H9 (cell line): ENCODE measurements at regions not wholly inside any gene's neighbourhood (a gene's known extent, or its start where the extent isn't known, plus 50 kb on each side); places are given as distances from the start of the nearest gene placed in this dataset.
A peak's percentile ranks its signal among the peaks of the same experiment; 100 is the strongest.

ENCODE experiments used
- DNase-seq: peaks from one replicate; pipeline ENCODE4 v3.0.0-alpha.2; 2017
- H2AFZ ChIP-seq: one replicate; pipeline ENCODE4 v1.6.1; 2013; ENCODE audit warnings: mild to moderate bottlenecking, low read length, control low read depth, moderate library complexity
- H2AK5ac ChIP-seq: 2 replicates; pipeline ENCODE4 v1.6.1; 2013; ENCODE audit warnings: low read length, control low read depth, mixed read lengths; ENCODE audit not compliant: insufficient read length
- H2BK120ac ChIP-seq: one replicate; pipeline ENCODE4 v1.6.1; 2013; ENCODE audit warnings: low read depth, mild to moderate bottlenecking, low read length, control low read depth, inconsistent platforms; ENCODE audit not compliant: poor library complexity, severe bottlenecking
- H2BK12ac ChIP-seq: 2 replicates; pipeline ENCODE4 v1.6.1; 2013; ENCODE audit warnings: low read length, control low read depth, mixed read lengths, low read depth; ENCODE audit not compliant: insufficient read length
- H2BK15ac ChIP-seq: 2 replicates; pipeline ENCODE4 v1.6.1; 2013; ENCODE audit warnings: low read depth, low read length, control low read depth
- H2BK20ac ChIP-seq: one replicate; pipeline ENCODE4 v1.6.1; 2013; ENCODE audit warnings: low read depth, mild to moderate bottlenecking, low read length, control low read depth, inconsistent platforms; ENCODE audit not compliant: poor library complexity, severe bottlenecking
- H2BK5ac ChIP-seq: 2 replicates; pipeline ENCODE4 v1.6.1; 2013; ENCODE audit warnings: low read length, control low read depth, mixed read lengths; ENCODE audit not compliant: insufficient read length
- H3K14ac ChIP-seq: 2 replicates; pipeline ENCODE4 v1.6.1; 2013; ENCODE audit warnings: low read length, control low read depth; ENCODE audit not compliant: insufficient read depth
- H3K18ac ChIP-seq: 2 replicates; pipeline ENCODE4 v1.6.1; 2013; ENCODE audit warnings: low read depth, mild to moderate bottlenecking, mixed read lengths, low read length, control low read depth; ENCODE audit not compliant: insufficient read length
- H3K23ac ChIP-seq: 2 replicates; pipeline ENCODE4 v1.6.1; 2013; ENCODE audit warnings: low read length, control low read depth, mixed read lengths, low read depth; ENCODE audit not compliant: insufficient read length
- H3K23me2 ChIP-seq: 2 replicates; pipeline ENCODE4 v1.6.1; 2013; ENCODE audit warnings: low read depth, mild to moderate bottlenecking, mixed read lengths, low read length, control low read depth; ENCODE audit not compliant: insufficient read length, poor library complexity, severe bottlenecking
- H3K27ac ChIP-seq: 2 replicates; pipeline ENCODE4 v1.5.1; 2013; ENCODE audit warnings: low read length, control low read depth, mixed read lengths, low read depth; ENCODE audit not compliant: insufficient read length
- H3K27me3 ChIP-seq: 2 replicates; pipeline ENCODE4 v1.6.1; 2013; ENCODE audit warnings: low read length, control low read depth, inconsistent platforms; ENCODE audit not compliant: insufficient read depth
- H3K4ac ChIP-seq: 2 replicates; pipeline ENCODE4 v1.6.1; 2013; ENCODE audit warnings: low read depth, mild to moderate bottlenecking, control low read depth, inconsistent platforms, low read length, moderate library complexity
- H3K4me1 ChIP-seq: 2 replicates; pipeline ENCODE4 v1.6.1; 2013; ENCODE audit warnings: low read length, control low read depth, inconsistent platforms; ENCODE audit not compliant: insufficient read depth
- H3K4me2 ChIP-seq: 2 replicates; pipeline ENCODE4 v1.6.1; 2013; ENCODE audit warnings: low read length, control low read depth, mixed read lengths; ENCODE audit not compliant: insufficient read length, insufficient read depth
- H3K56ac ChIP-seq: 2 replicates; pipeline ENCODE4 v1.6.1; 2013; ENCODE audit warnings: low read depth, mild to moderate bottlenecking, mixed read lengths, low read length, control low read depth; ENCODE audit not compliant: insufficient read length
- H3K79me1 ChIP-seq: 2 replicates; pipeline ENCODE4 v1.6.1; 2013; ENCODE audit warnings: low read depth, mild to moderate bottlenecking, moderate library complexity, low read length, control low read depth, inconsistent platforms; ENCODE audit not compliant: insufficient read depth, poor library complexity, severe bottlenecking
- H3K79me2 ChIP-seq: 2 replicates; pipeline ENCODE4 v1.6.1; 2013; ENCODE audit warnings: low read length, control low read depth, inconsistent platforms; ENCODE audit not compliant: insufficient read depth
- H3K9ac ChIP-seq: 2 replicates; pipeline ENCODE4 v1.6.1; 2013; ENCODE audit warnings: low read length, control low read depth, mixed read lengths; ENCODE audit not compliant: insufficient read length; ENCODE audit errors: extremely low read depth
- H3K9me3 ChIP-seq: one replicate; pipeline ENCODE4 v1.6.1; 2013; ENCODE audit warnings: low read depth, low read length, inconsistent platforms; ENCODE audit not compliant: control insufficient read depth
- H3T11ph ChIP-seq: one replicate; pipeline ENCODE4 v1.6.1; 2013; ENCODE audit warnings: mild to moderate bottlenecking, low read length, control low read depth, inconsistent platforms
- H4K20me1 ChIP-seq: one replicate; pipeline ENCODE4 v1.6.1; 2013; ENCODE audit not compliant: control insufficient read depth, insufficient read length, insufficient read depth
- H4K5ac ChIP-seq: 2 replicates; pipeline ENCODE4 v1.6.1; 2013; ENCODE audit warnings: low read depth, mild to moderate bottlenecking, mixed read lengths, low read length, control low read depth; ENCODE audit not compliant: insufficient read length
- H4K8ac ChIP-seq: replicated peaks from 2 replicates; pipeline ENCODE4 v1.6.1; 2013; ENCODE audit warnings: low read length, control low read depth, mixed read lengths, low read depth; ENCODE audit not compliant: insufficient read length
- H4K91ac ChIP-seq: 2 replicates; pipeline ENCODE4 v1.6.1; 2013; ENCODE audit warnings: low read depth, mild to moderate bottlenecking, moderate library complexity, mixed read lengths, low read length, control low read depth; ENCODE audit not compliant: insufficient read length
- H3K27ac Mint-ChIP-seq, 3 experiments: 2 replicates in 2 of 3; 3 replicates in 1 of 3; pipeline ENCODE4 v1.8.0; 2020 to 2021; ENCODE audit warnings: mixed read lengths in 3 of 3, mild to moderate bottlenecking in 1 of 3, moderate library complexity in 1 of 3
- H3K27me3 Mint-ChIP-seq: 2 replicates; pipeline ENCODE4 v1.8.0; 2021; ENCODE audit warnings: low read depth, mild to moderate bottlenecking, moderate library complexity, mixed read lengths
- H3K36me3 Mint-ChIP-seq, 3 experiments: 2 replicates in 2 of 3; 3 replicates in 1 of 3; pipeline ENCODE4 v1.8.0; 2020 to 2021; ENCODE audit warnings: low read depth in 3 of 3, mixed read lengths in 3 of 3; ENCODE audit not compliant: insufficient read depth in 1 of 3
- H3K4me1 Mint-ChIP-seq, 2 experiments: 2 replicates each; pipeline ENCODE4 v1.8.0; 2020; ENCODE audit warnings: mixed read lengths in 2 of 2
- H3K4me3 Mint-ChIP-seq, 2 experiments: 2 replicates in 1 of 2; 3 replicates in 1 of 2; pipeline ENCODE4 v1.8.0; 2020 to 2021; ENCODE audit warnings: mild to moderate bottlenecking in 2 of 2, mixed read lengths in 2 of 2, moderate library complexity in 1 of 2
- H3K9me3 Mint-ChIP-seq, 2 experiments: 2 replicates in 1 of 2; 3 replicates in 1 of 2; pipeline ENCODE4 v1.8.0; 2020; ENCODE audit warnings: mild to moderate bottlenecking in 2 of 2, mixed read lengths in 2 of 2, moderate library complexity in 1 of 2
- WGBS: extraction: QIAGEN DNeasy Blood & Tissue Kit; methylation state at CpG from one replicate; pipeline ENCODE4 v1.1.7; 2013; ENCODE audit warnings: missing lambda C conversion rate, low lambda C conversion rate, mixed read lengths; ENCODE audit not compliant: insufficient read length; ENCODE audit errors: extremely low coverage; 5-methylcytosine and 5-hydroxymethylcytosine counted together
- TF ChIP-seq, protein P1 (sequence below): fragments of 200-600 bp; sonication (generic); conservative IDR thresholded peaks from 3 replicates; pipeline ENCODE4 v1.8.0; 2021; ENCODE audit warnings: antibody characterized with exemption, mild to moderate bottlenecking

DNA sequence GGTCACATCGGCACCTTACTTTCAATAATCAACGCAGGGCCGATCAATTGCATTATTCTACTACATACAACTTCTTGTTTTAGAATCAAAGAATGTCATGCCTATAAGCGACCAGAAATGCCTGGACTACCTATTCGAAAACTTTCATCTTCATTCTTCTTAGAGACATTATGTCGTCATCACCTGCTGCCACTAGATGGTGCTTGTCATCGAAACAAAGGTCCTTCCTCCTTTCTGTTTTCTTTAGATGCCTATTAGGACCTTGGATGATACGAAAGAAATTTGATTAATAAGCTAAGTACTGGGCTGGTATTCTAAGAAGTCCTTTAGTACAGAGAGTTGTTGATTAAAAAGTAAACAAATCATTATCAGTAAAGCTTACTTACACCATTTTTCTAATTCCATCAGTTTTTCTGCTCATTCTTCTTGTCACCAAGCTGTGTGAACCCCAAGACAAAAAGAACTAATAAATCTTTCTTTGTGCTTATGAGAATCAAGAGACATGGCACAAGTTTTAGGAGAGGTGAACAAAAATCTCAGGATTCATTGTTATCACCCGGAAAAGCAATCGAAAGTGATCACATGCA, 154.5 kb upstream of the SLC4A4 start:
- peaks cover 45% of the 10 kb centered on the region for H3K27me3 Mint-ChIP-seq
- Histone ChIP-seq H2AFZ (no peak overlapping the region), H2BK20ac (no peak overlapping the region), H3K27ac (no peak overlapping the region), H3K4me1 (no peaks in the 10 kb centered on the region), H3K79me1 (no peaks in the 10 kb centered on the region), H3T11ph (no peak overlapping the region), H3K14ac (no peak overlapping the region), H3K4me2 (no peak overlapping the region), H4K20me1 (no peaks in the 10 kb centered on the region), H3K56ac (no peak overlapping the region), H2BK15ac (no peak overlapping the region), H3K27me3 (peaks cover 17% of the 10 kb centered on the region; the same call in 1 of the 2 replicates), H2BK5ac (no peak overlapping the region), H3K23me2 (peaks cover 17% of the 10 kb centered on the region), H3K9ac (no peak overlapping the region), H3K4ac (no peak overlapping the region), H3K23ac (no peak overlapping the region), H4K5ac (no peak overlapping the region), H3K79me2 (no peaks in the 10 kb centered on the region), H4K91ac (no peak overlapping the region), H4K8ac (no peak overlapping the region), H2BK120ac (no peak overlapping the region), H3K9me3 (no peaks in the 10 kb centered on the region), H3K18ac (no peak overlapping the region), H2BK12ac (no peak overlapping the region), H2AK5ac (no peak overlapping the region)
- H3K4me3 Mint-ChIP-seq, result no peak overlapping the region; a peak in 1 of 5 replicates
- TF ChIP-seq, protein P1, sequence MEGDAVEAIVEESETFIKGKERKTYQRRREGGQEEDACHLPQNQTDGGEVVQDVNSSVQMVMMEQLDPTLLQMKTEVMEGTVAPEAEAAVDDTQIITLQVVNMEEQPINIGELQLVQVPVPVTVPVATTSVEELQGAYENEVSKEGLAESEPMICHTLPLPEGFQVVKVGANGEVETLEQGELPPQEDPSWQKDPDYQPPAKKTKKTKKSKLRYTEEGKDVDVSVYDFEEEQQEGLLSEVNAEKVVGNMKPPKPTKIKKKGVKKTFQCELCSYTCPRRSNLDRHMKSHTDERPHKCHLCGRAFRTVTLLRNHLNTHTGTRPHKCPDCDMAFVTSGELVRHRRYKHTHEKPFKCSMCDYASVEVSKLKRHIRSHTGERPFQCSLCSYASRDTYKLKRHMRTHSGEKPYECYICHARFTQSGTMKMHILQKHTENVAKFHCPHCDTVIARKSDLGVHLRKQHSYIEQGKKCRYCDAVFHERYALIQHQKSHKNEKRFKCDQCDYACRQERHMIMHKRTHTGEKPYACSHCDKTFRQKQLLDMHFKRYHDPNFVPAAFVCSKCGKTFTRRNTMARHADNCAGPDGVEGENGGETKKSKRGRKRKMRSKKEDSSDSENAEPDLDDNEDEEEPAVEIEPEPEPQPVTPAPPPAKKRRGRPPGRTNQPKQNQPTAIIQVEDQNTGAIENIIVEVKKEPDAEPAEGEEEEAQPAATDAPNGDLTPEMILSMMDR, result peak; percentile 74
- no peaks in the 10 kb centered on the region; a peak in 1 of 5 replicates for H3K9me3 Mint-ChIP-seq
- no CpG with 5 or more reads among the region's 10 CpGs for WGBS
- peaks cover 12 to 17% of the 10 kb centered on the region in 2 experiments for H3K4me1 Mint-ChIP-seq
- H3K27ac Mint-ChIP-seq, result no peak overlapping the region
- no peaks in the 10 kb centered on the region; a peak in 1 of 7 replicates for H3K36me3 Mint-ChIP-seq
- peak; percentile 28 for DNase-seq
